KMS-11 (cell line): ENCODE measurements at regions not wholly inside any gene's neighbourhood (a gene's known extent, or its start where the extent isn't known, plus 50 kb on each side); places are given as distances from the start of the nearest gene placed in this dataset.

Source experiments
- H2AFZ ChIP-seq: fragments of 200-600 bp; sonication (generic); 2 replicates; pipeline ENCODE4 v1.6.1; 2016; ENCODE audit warnings: antibody characterized with exemption, mixed run types, low read depth
- H3K27ac ChIP-seq: fragments of 200-600 bp; sonication (generic); 2 replicates; pipeline ENCODE4 v1.6.1; 2016; ENCODE audit warnings: mild to moderate bottlenecking, mixed run types
- H3K27me3 ChIP-seq: fragments of 200-600 bp; sonication (generic); 2 replicates; pipeline ENCODE4 v1.6.1; 2017; ENCODE audit warnings: mild to moderate bottlenecking, low read depth, mixed run types, moderate library complexity; ENCODE audit not compliant: insufficient read depth
- H3K36me3 ChIP-seq: fragments of 200-600 bp; sonication (generic); 2 replicates; pipeline ENCODE4 v1.6.1; 2017; ENCODE audit warnings: mild to moderate bottlenecking, mixed run types; ENCODE audit not compliant: insufficient read depth
- H3K4me1 ChIP-seq: fragments of 200-600 bp; sonication (generic); 2 replicates; pipeline ENCODE4 v1.6.1; 2016; ENCODE audit warnings: mild to moderate bottlenecking, low read depth, mixed run types; ENCODE audit not compliant: poor library complexity, severe bottlenecking
- H3K4me2 ChIP-seq: fragments of 200-600 bp; sonication (generic); 2 replicates; pipeline ENCODE4 v1.7.0; 2016; ENCODE audit warnings: mild to moderate bottlenecking, mixed run types
- H3K4me3 ChIP-seq: fragments of 200-600 bp; sonication (generic); IDR thresholded peaks from 2 replicates; pipeline ENCODE4 v1.6.1; 2017; ENCODE audit warnings: low read depth, low read length, mixed read lengths; ENCODE audit not compliant: insufficient read depth
- H3K79me2 ChIP-seq: fragments of 200-600 bp; sonication (generic); 2 replicates; pipeline ENCODE4 v1.6.1; 2016; ENCODE audit warnings: low read depth, mixed run types; ENCODE audit not compliant: insufficient read depth
- H3K9ac ChIP-seq: fragments of 200-600 bp; sonication (generic); 2 replicates; pipeline ENCODE4 v1.6.1; 2016; ENCODE audit warnings: mild to moderate bottlenecking, mixed run types
- H4K20me1 ChIP-seq: fragments of 200-600 bp; sonication (generic); 2 replicates; pipeline ENCODE4 v1.6.1; 2016; ENCODE audit warnings: mild to moderate bottlenecking, mixed run types; ENCODE audit not compliant: insufficient read depth
- CTCF ChIP-seq: fragments of 200-600 bp; sonication (generic); conservative IDR thresholded peaks from 2 replicates; pipeline ENCODE4 v1.6.1; 2017; ENCODE audit warnings: low read depth, mild to moderate bottlenecking, antibody characterized with exemption, low read length, moderate library complexity, mixed read lengths

GRCh38 chr14:32013083-32013482 is 64.0 kb upstream of the ARHGAP5 start:
- Histone ChIP-seq H3K36me3 (no peaks in the 10 kb centered on the region), H4K20me1 (no peaks in the 10 kb centered on the region), H3K4me3 (no peak overlapping the region), H3K4me1 (no peaks in the 10 kb centered on the region), H3K9ac (no peak overlapping the region), H2AFZ (no peak overlapping the region), H3K27me3 (no peaks in the 10 kb centered on the region), H3K4me2 (no peak overlapping the region), H3K27ac (no peak overlapping the region), H3K79me2 (no peaks in the 10 kb centered on the region)
- no peak for TF ChIP-seq CTCF

- Histone ChIP-seq H3K27ac (no peak overlapping the region), H3K4me3 (no peak overlapping the region), H3K27me3 (no peaks in the 10 kb centered on the region), H3K4me2 (no peak overlapping the region), H3K79me2 (no peaks in the 10 kb centered on the region), H2AFZ (no peak overlapping the region), H3K36me3 (no peaks in the 10 kb centered on the region), H3K4me1 (no peaks in the 10 kb centered on the region), H3K9ac (no peak overlapping the region), H4K20me1 (no peaks in the 10 kb centered on the region)
- TF ChIP-seq CTCF, result no peak
These were observed 63.0 kb upstream of the ARHGAP5 start for GRCh38 chr14:32014057-32014456.

- H4K20me1 ChIP-seq, result no peaks in the 10 kb centered on the region
- no peaks in the 10 kb centered on the region for H3K79me2 ChIP-seq
- no peak overlapping the region for H2AFZ ChIP-seq
- no peak overlapping the region for H3K9ac ChIP-seq
- no peaks in the 10 kb centered on the region for H3K36me3 ChIP-seq
- H3K27ac ChIP-seq, result no peak overlapping the region
- no peak for TF ChIP-seq CTCF
- no peak overlapping the region for H3K4me2 ChIP-seq
- H3K4me3 ChIP-seq, result no peak overlapping the region
- no peaks in the 10 kb centered on the region for H3K27me3 ChIP-seq
- H3K4me1 ChIP-seq, result no peaks in the 10 kb centered on the region
These were observed 62.6 kb upstream of the ARHGAP5 start for GRCh38 chr14:32014498-32014897.

GRCh38 chr14:32015166-32015565 is 61.9 kb upstream of the ARHGAP5 start:
- H3K4me2 ChIP-seq, result no peak overlapping the region
- H3K79me2 ChIP-seq, result no peaks in the 10 kb centered on the region
- no peaks in the 10 kb centered on the region for H3K4me1 ChIP-seq
- H2AFZ ChIP-seq, result no peak overlapping the region
- H3K27me3 ChIP-seq, result no peaks in the 10 kb centered on the region
- no peaks in the 10 kb centered on the region for H3K36me3 ChIP-seq
- H3K27ac ChIP-seq, result no peak overlapping the region
- no peak for TF ChIP-seq CTCF
- no peak overlapping the region for H3K9ac ChIP-seq
- H4K20me1 ChIP-seq, result no peaks in the 10 kb centered on the region
- no peak overlapping the region for H3K4me3 ChIP-seq

GRCh38 chr14:32017587-32017986 is 59.5 kb upstream of the ARHGAP5 start:
- no peaks in the 10 kb centered on the region for H3K4me1 ChIP-seq
- H2AFZ ChIP-seq, result no peak overlapping the region
- no peak overlapping the region for H3K9ac ChIP-seq
- H3K79me2 ChIP-seq, result no peaks in the 10 kb centered on the region
- H3K36me3 ChIP-seq, result no peaks in the 10 kb centered on the region
- no peak overlapping the region for H3K4me2 ChIP-seq
- no peak overlapping the region for H3K27ac ChIP-seq
- no peak for TF ChIP-seq CTCF
- H4K20me1 ChIP-seq, result no peaks in the 10 kb centered on the region
- no peak overlapping the region for H3K4me3 ChIP-seq
- no peaks in the 10 kb centered on the region for H3K27me3 ChIP-seq
